ENCODE measurements at regions not wholly inside any gene's neighbourhood (a gene's known extent, or its start where the extent isn't known, plus 50 kb on each side); places are given as distances from the start of the nearest gene placed in this dataset.

DNA sequence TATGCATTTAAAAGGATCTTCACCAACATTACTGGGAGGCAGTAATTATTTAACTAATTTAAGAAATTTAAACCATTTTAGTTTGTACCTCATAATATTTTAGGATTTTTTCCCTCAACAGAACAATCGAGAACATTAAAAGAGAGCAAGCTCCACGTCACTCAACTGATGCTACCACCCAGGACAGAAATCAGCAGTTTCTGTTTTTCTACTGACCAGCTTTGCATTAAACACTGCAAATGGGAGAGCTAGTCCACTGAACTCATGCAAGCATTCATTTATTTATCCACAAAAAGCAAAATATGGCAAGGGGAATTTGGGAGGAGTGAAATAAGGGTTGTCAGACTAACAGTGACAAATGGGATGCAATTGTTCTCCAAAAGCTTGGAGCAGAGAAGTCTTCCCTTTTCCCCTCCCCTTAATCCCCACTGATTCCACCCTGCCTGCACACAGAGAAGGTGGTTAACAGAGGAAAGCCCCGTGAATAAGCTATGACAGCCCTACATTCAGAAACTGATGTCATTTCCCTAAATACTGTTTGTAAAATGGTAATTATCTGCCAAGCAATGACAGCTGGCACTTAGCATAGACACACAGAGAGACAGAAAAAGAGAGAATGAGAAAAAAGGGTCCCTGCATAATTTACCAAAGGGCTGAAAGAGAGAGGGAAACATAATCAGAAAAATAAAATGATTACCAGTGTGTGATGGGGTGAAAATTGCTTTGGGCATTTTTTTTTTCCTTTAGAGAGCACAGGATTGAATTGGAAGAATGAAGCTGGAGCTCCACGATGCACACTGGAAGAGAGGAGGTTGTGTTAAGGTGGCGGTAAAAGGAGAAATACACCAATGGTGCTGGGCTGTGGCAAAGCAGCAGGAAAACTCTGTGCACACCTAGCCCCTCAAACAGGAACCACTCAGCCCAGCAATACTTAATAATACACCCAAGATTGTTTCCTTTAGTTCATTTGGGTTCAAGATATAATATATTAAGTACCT is 777.4 kb downstream of the TUSC7 start:
- DNase-seq = no peak
- TF ChIP-seq GATA1 (IDR thresholded peaks at IDR 0.05; ENCODE audit: low read depth, low read length) (no peak), POLR2A (IDR thresholded peaks at IDR 0.05; ENCODE audit: low read length) (no peak)

DNA sequence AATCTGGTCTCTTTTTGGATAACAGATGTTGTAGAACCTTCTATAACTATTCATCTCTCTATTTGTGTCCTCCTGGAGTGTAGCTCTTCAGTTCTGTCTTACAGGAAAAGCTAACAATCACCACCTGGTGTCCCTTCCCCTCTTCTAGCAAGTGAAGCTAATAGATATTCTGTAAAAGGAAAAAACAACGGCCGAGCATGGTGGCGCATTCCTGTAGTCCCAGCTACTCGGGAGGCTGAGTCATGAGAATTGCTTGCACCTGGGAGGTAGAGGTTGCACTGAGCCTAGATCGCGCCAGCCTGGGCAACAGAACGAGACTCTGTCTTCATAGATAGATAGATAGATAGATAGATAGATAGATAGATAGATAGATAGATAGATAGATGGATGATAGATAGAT is 779.4 kb downstream of the TUSC7 start:
- TF ChIP-seq POLR2A (IDR thresholded peaks at IDR 0.05; ENCODE audit: low read length) = no peak
- no peak for TF ChIP-seq GATA1 (IDR thresholded peaks at IDR 0.05; ENCODE audit: low read depth, low read length)
- DNase-seq = no peak

DNA sequence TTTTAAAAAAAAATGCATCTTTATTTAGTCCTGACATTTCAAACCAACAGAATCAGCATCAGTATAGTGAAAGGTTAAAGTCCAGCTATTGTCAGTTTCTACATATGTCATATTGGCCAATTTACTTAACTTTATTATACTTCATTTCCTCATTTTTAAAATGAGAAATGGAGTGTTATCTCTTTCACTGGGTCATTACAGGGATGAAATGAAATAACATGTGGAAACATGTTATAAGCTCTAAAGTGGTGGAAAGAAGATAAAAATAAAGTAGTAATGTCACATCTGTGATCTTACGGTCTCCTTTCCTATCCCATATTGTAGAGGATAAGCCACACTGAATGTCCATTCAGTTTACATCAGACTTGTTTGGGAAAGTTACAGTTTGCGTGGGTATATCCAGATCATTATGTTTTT is 780.1 kb downstream of the TUSC7 start:
- no peak for TF ChIP-seq GATA1 (IDR thresholded peaks at IDR 0.05; ENCODE audit: low read depth, low read length)
- no peak for TF ChIP-seq POLR2A (IDR thresholded peaks at IDR 0.05; ENCODE audit: low read length)

GRCh38 chr3:117490716-117491115 is 781.1 kb downstream of the TUSC7 start:
- no peak for DNase-seq
- TF ChIP-seq POLR2A (IDR thresholded peaks at IDR 0.05; ENCODE audit: low read length) (no peak), GATA1 (IDR thresholded peaks at IDR 0.05; ENCODE audit: low read depth, low read length) (no peak)

More for the DNA sequence above, 780.1 kb downstream of the TUSC7 start:
- no peak for DNase-seq

GRCh38 chr3:117495620-117496019 is 786.0 kb downstream of the TUSC7 start:
- DNase-seq = no peak

DNA sequence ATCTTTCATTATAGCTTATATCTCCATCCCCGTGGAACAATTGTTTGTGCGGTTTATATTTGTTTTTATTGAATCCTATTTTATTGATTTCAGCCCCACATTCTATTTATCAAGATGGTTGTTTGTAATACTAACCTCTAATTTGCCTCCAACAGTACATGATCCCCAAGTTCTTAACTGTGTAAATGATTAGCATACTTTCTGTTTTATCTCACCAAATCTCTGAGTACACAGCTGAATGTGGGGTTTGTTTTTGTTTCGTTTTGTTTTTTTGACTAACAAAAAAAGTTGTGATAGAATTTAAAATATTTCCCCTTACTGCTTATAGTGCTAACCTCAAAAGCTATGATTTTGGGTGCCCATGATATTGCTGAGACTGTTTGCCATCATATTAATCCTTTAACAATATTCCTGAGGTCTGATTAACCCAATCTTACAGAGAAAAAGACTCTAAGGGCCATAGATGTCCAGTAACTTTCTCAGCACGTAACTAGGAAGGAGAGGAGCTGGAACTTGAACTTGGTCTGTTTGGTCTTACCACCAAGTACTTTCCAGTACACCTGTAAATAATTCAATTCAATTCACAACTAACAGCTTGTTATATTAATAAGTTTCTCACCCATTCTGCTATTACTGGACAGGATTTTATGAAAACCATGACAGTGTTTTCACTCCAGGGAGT is 789.8 kb downstream of the TUSC7 start:
- no peak for DNase-seq
- TF ChIP-seq POLR2A (IDR thresholded peaks at IDR 0.05; ENCODE audit: low read length) (no peak), GATA1 (IDR thresholded peaks at IDR 0.05; ENCODE audit: low read depth, low read length) (no peak)

More at GRCh38 chr3:117495620-117496019, 786.0 kb downstream of the TUSC7 start:
- TF ChIP-seq GATA1 (IDR thresholded peaks at IDR 0.05; ENCODE audit: low read depth, low read length) (no peak), POLR2A (IDR thresholded peaks at IDR 0.05; ENCODE audit: low read length) (no peak)

GRCh38 chr3:117507958-117508357 is 798.4 kb downstream of the TUSC7 start:
- no peak for TF ChIP-seq POLR2A (IDR thresholded peaks at IDR 0.05; ENCODE audit: low read length)
- TF ChIP-seq GATA1 (IDR thresholded peaks at IDR 0.05; ENCODE audit: low read depth, low read length) = no peak
- DNase-seq = no peak

- no peak for DNase-seq
These were observed 800.3 kb downstream of the TUSC7 start for GRCh38 chr3:117509858-117510257.

DNA sequence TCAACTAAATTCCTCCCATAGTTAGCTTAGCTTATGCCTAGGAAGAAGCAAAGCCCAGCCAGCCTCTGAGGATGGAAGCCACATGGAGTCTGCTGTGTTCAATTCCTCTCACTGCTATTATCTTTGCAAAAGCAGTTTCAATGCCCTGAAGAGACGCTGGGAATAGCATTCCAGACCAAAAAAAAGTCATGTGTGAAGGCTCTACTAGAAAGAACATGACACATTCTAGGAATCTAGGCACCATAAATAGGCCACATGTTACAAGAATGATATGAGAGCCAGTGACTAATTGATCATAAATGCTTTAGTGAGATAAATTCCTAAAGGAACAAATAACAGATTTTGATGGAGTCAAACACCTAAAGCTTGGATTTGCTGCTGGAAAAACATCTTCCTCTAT is 800.8 kb downstream of the TUSC7 start:
- TF ChIP-seq GATA1 (IDR thresholded peaks at IDR 0.05; ENCODE audit: low read depth, low read length) = no peak
- no peak for TF ChIP-seq POLR2A (IDR thresholded peaks at IDR 0.05; ENCODE audit: low read length)
- DNase-seq = no peak

More at GRCh38 chr3:117509858-117510257, 800.3 kb downstream of the TUSC7 start:
- no peak for TF ChIP-seq POLR2A (IDR thresholded peaks at IDR 0.05; ENCODE audit: low read length)
- no peak for TF ChIP-seq GATA1 (IDR thresholded peaks at IDR 0.05; ENCODE audit: low read depth, low read length)

GRCh38 chr3:117512975-117513374 is 803.4 kb downstream of the TUSC7 start:
- TF ChIP-seq GATA1 (IDR thresholded peaks at IDR 0.05; ENCODE audit: low read depth, low read length) (no peak), POLR2A (IDR thresholded peaks at IDR 0.05; ENCODE audit: low read length) (no peak)
- no peak for DNase-seq

DNA sequence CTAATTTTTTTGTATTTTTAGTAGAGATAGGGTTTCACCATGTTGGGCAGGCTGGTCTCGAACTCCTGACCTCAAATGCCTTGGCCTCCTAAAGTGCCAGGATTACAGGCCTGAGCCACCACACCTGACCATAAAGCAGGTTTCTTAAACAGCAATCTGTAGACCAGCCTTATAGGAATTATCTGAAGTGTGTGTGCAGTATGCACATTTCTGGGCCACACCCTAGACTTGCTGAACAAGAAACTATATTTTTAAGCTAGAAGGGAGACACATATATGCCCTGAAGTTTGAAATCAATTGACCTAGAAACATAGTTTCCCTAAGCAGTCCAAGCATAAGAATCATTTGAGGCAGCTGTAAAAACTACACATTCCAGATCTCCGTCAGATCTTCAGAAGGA is 805.7 kb downstream of the TUSC7 start:
- no peak for TF ChIP-seq GATA1 (IDR thresholded peaks at IDR 0.05; ENCODE audit: low read depth, low read length)
- no peak for TF ChIP-seq POLR2A (IDR thresholded peaks at IDR 0.05; ENCODE audit: low read length)
- no peak for DNase-seq

DNA sequence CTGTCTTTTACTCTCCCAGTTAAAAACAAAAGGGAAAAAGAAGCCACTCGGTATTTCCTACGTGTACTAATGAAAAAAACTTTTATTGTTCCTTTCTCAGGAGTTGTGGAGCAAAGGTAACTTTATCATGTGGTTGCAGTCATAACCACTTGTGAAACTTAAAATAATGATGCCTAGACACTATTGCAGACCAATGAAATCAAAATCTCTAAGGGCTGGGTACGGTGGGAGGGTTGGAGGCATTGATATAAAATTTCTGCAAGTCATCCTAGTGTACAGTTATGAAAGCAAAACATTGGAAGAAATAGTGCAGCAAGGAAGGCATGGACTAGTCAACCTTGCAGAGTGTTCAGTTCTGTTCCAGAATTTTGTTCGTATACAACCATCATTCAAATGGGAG is 808.8 kb downstream of the TUSC7 start:
- DNase-seq = no peak
- no peak for TF ChIP-seq POLR2A (IDR thresholded peaks at IDR 0.05; ENCODE audit: low read length)
- TF ChIP-seq GATA1 (IDR thresholded peaks at IDR 0.05; ENCODE audit: low read depth, low read length) = no peak

- TF ChIP-seq GATA1 (IDR thresholded peaks at IDR 0.05; ENCODE audit: low read depth, low read length) = no peak
- TF ChIP-seq POLR2A (IDR thresholded peaks at IDR 0.05; ENCODE audit: low read length) = no peak
- DNase-seq = no peak
These were observed 810.2 kb downstream of the TUSC7 start for GRCh38 chr3:117519776-117520175.

DNA sequence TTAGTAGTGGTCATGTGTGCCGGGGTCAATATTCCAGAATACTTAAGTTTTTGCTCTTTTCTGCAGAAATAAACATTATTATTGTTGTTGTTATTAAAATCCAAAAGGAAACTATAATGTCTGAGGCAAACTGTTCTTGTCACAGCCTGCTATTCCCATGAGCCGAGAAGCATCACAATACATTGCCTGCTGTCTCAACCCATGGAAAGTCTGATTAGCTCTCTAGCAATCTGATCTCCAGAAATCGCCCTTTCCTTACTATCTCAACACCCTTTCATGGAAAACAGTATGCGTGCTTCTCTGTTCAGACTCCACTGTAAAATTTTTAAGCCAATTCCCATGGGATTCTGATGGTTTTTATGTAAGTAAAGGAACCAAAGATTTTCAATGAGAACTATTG is 811.0 kb downstream of the TUSC7 start:
- TF ChIP-seq GATA1 (IDR thresholded peaks at IDR 0.05; ENCODE audit: low read depth, low read length) (no peak), POLR2A (IDR thresholded peaks at IDR 0.05; ENCODE audit: low read length) (no peak)
- no peak for DNase-seq
